K562 (cell line): ENCODE measurements at regions not wholly inside any gene's neighbourhood (a gene's known extent, or its start where the extent isn't known, plus 50 kb on each side); places are given as distances from the start of the nearest gene placed in this dataset.

Source experiments
- ATAC-seq: fragments of 200-7000 bp; cut with Tn5 transposase; 3 replicates; pipeline ENCODE4 v1.9.1; 2020; ENCODE audit warnings: moderate library complexity
- BruUV-seq: library from RNA; stranded (reverse); fragments of 400-500 nt; replicated peaks from 2 replicates; lab custom pipeline; 2021; lab: Mats Ljungman, UMichigan
- CTCF ChIA-PET: fragments of 300-600 bp; formaldehyde crosslinking; extraction: SDS; loops from one replicate; lab custom pipeline; 2021; ENCODE audit warnings: low intra/inter-chr PET ratio; lab: Yijun Ruan, JAX
- POLR2A ChIA-PET: fragments of 300-600, 350-650 bp; sonication (Branson Sonifier 250); formaldehyde crosslinking; extraction: SDS; loops from one replicate; lab custom pipeline; 2021; ENCODE audit warnings: antibody characterized with exemption, inconsistent platforms; lab: Yijun Ruan, JAX
- DNase-seq, 4 experiments: peaks; one replicate each; pipeline versions ENCODE4 v3.0.0 to v3.0.0-alpha.2; 2011 to 2018; ENCODE audit warnings: low spot score in 3 of 4, mixed read lengths in 3 of 4; ENCODE audit errors: extremely low read depth in 1 of 4
- FAIRE-seq: peaks from 2 replicates; lab custom pipeline; 2011; peaks lifted over from hg19 to GRCh38; lab: Jason Lieb, UNC
- H2AFZ ChIP-seq: 2 replicates; pipeline ENCODE4 v1.6.0; 2011; ENCODE audit warnings: low read depth, low read length, control low read depth, inconsistent platforms
- H3K27ac ChIP-seq: fragments of 200-600 bp; 3 replicates; pipeline ENCODE4 v1.8.0; 2011; ENCODE audit warnings: low read depth, mild to moderate bottlenecking, control low read depth, inconsistent platforms, low read length, moderate library complexity, mixed read lengths; ENCODE audit errors: extremely low read depth
- H3K27me3 ChIP-seq, 2 experiments: fragments of 300-600 bp in 1 of 2; 2 replicates in 1 of 2; 3 replicates in 1 of 2; pipeline versions ENCODE4 v1.6.0 to v1.8.0; 2011; ENCODE audit warnings: inconsistent platforms in 2 of 2, low read length in 2 of 2, mild to moderate bottlenecking in 1 of 2, mixed read lengths in 1 of 2, moderate library complexity in 1 of 2; ENCODE audit not compliant: control insufficient read depth in 2 of 2, insufficient read depth in 2 of 2
- H3K36me3 ChIP-seq: fragments of 300-600 bp; 3 replicates; pipeline ENCODE4 v1.8.0; 2011; ENCODE audit warnings: mild to moderate bottlenecking, low read length, inconsistent platforms; ENCODE audit not compliant: control insufficient read depth, insufficient read depth
- H3K4me1 ChIP-seq, 2 experiments: fragments of 200-600 bp in 1 of 2; replicated peaks in 1 of 2; 2 replicates in 1 of 2; 3 replicates in 1 of 2; pipeline versions ENCODE4 v1.5.1 to v1.8.0; 2011; ENCODE audit warnings: inconsistent platforms in 2 of 2, low read length in 2 of 2, mild to moderate bottlenecking in 1 of 2, mixed read lengths in 1 of 2, moderate library complexity in 1 of 2; ENCODE audit not compliant: control insufficient read depth in 2 of 2, insufficient read depth in 2 of 2
- H3K4me2 ChIP-seq: 2 replicates; pipeline ENCODE4 v1.6.1; 2011; ENCODE audit warnings: low read length, control low read depth, inconsistent platforms, mixed read lengths; ENCODE audit not compliant: insufficient read depth
- H3K4me3 ChIP-seq: fragments of 200-600 bp; sonication (generic), shearing (Covaris generic); 2 replicates; pipeline ENCODE4 v1.5.1; 2016; ENCODE audit warnings: control low read depth, inconsistent platforms
- H3K79me2 ChIP-seq: fragments of 200-600 bp; 3 replicates; pipeline ENCODE4 v1.8.0; 2011; ENCODE audit warnings: low read length, inconsistent platforms; ENCODE audit not compliant: control insufficient read depth, insufficient read depth
- H3K9ac ChIP-seq, 2 experiments: 2 replicates each; pipeline versions ENCODE4 v1.6.0 to v1.6.1; 2011; ENCODE audit warnings: low read depth in 2 of 2, low read length in 2 of 2, control low read depth in 1 of 2, inconsistent platforms in 1 of 2, mild to moderate bottlenecking in 1 of 2, mixed read lengths in 1 of 2; ENCODE audit not compliant: insufficient read depth in 1 of 2
- H3K9me1 ChIP-seq: one replicate; pipeline ENCODE4 v1.6.0; 2011; ENCODE audit warnings: inconsistent platforms, mild to moderate bottlenecking, low read length, moderate library complexity; ENCODE audit not compliant: control insufficient read depth, insufficient read depth
- H3K9me3 ChIP-seq: replicated peaks from 2 replicates; pipeline ENCODE4 v1.5.1; 2011; ENCODE audit warnings: low read depth, low read length, inconsistent platforms; ENCODE audit not compliant: control insufficient read depth, insufficient read depth
- H4K20me1 ChIP-seq: replicated peaks from 2 replicates; pipeline ENCODE4 v1.6.1; 2011; ENCODE audit warnings: low read length, inconsistent platforms, mixed read lengths; ENCODE audit not compliant: control insufficient read depth, insufficient read depth
- FOXA1 ChIP-seq: fragments of 450-650 bp; IDR thresholded peaks from 2 replicates; pipeline ENCODE4 v1.6.1; 2016; ENCODE audit warnings: mild to moderate bottlenecking, borderline replicate concordance
- GABPB1 ChIP-seq: sonication (generic); formaldehyde crosslinking; IDR thresholded peaks from 2 replicates; pipeline ENCODE4 v1.8.0; 2022; ENCODE audit warnings: mild to moderate bottlenecking, missing genetic modification reagents
- GATAD2B ChIP-seq: fragments of 450-650 bp; IDR thresholded peaks from 2 replicates; pipeline ENCODE4 v1.6.1; 2017; ENCODE audit warnings: mild to moderate bottlenecking, borderline replicate concordance
- NCOA2 ChIP-seq, 2 experiments: fragments of 450-650 bp; IDR thresholded peaks; 2 replicates each; pipeline ENCODE4 v1.6.1; 2018; ENCODE audit warnings: mild to moderate bottlenecking in 2 of 2, moderate library complexity in 1 of 2; ENCODE audit not compliant: partially characterized antibody in 2 of 2
- USF2 ChIP-seq: sonication (generic); formaldehyde crosslinking; IDR thresholded peaks from 2 replicates; pipeline ENCODE4 v1.5.0; 2020; ENCODE audit warnings: missing genetic modification reagents
- ZNF174 ChIP-seq: fragments of 250-450 bp; sonication (Bioruptor Pico); IDR thresholded peaks from 2 replicates; pipeline ENCODE4 v1.4.0; 2020; ENCODE audit warnings: mild to moderate bottlenecking
- ZNF740 ChIP-seq, 3 experiments: fragments of 200-800 bp in 1 of 3; sonication (Bioruptor generic) in 1 of 3; sonication (generic) in 1 of 3; formaldehyde crosslinking in 1 of 3; IDR thresholded peaks; 2 replicates each; pipeline versions ENCODE4 v1.6.1 to v1.8.0; 2016 to 2022; ENCODE audit warnings: mild to moderate bottlenecking in 2 of 3, missing compliant biosample characterization in 2 of 3, missing genetic modification characterization in 2 of 3, missing genetic modification reagents in 1 of 3
- whole genome bisulfite sequencing: fragments of 100-300 bp; shearing (Covaris generic); methylation state at CpG from one replicate; pipeline ENCODE4 v1.1.6; 2016; ENCODE audit warnings: low coverage, mixed read lengths; ENCODE audit not compliant: insufficient coverage; ENCODE audit errors: missing lambda C conversion rate; 5-methylcytosine and 5-hydroxymethylcytosine counted together
- in situ Hi-C: fragments of 300-500 bp; cut with MboI; formaldehyde crosslinking; loops from 4 replicates; pipeline ENCODE4 v1.15.0; 2018; ENCODE audit warnings: inconsistent platforms, mixed read lengths
- intact Hi-C: fragments of 100-400 bp; cut with micrococcal nuclease; formaldehyde crosslinking; loops from 2 replicates; pipeline ENCODE4 v1.14.2; 2022

GRCh38 chr2:76188334-76189008 is 477.8 kb upstream of the GCFC2 start (continued):
- TF ChIP-seq ZNF740 (CRISPR knock-in tag; IDR thresholded peaks at IDR 0.05) (no peak), ZNF740 (tag; IDR thresholded peaks at IDR 0.05) (no peak), NCOA2 (IDR thresholded peaks at IDR 0.05; ENCODE audit: partially characterized antibody in 2 of 2) (no peak), ZNF174 (CRISPR knock-in tag) (no peak), USF2 (CRISPR knock-in tag) (no peak), GATAD2B (no peak)
- TF ChIP-seq, all 486 proteins: peak for 15

GRCh38 chr2:76187415-76187814 is 476.7 kb upstream of the GCFC2 start:
- H3K9me3 ChIP-seq, result no peaks in the 10 kb centered on the region
- CTCF ChIA-PET, result no interaction called here
- no peak for TF ChIP-seq GABPB1 (CRISPR knock-in tag)
- TF ChIP-seq FOXA1, result no peak
- no peak for ATAC-seq
- H2AFZ ChIP-seq, result no peak overlapping the region
- intact Hi-C loops, result no loop called here
- no peak for DNase-seq
- in situ Hi-C loops, result no loop called here
- H3K36me3 ChIP-seq, result no peaks in the 10 kb centered on the region
- no peaks in the 10 kb centered on the region for H4K20me1 ChIP-seq
- H3K27ac ChIP-seq, result no peak overlapping the region
- H3K4me1 ChIP-seq, result peaks cover 0 to 5% of the 10 kb centered on the region in 2 experiments; a peak in 2 of 5 replicates
- no peak overlapping the region for H3K4me2 ChIP-seq
- no peak overlapping the region for H3K9ac ChIP-seq
- no peak overlapping the region for H3K4me3 ChIP-seq
- WGBS, result 44% methylated on average over 1 of the region's 1 CpG
- no peaks in the 10 kb centered on the region for H3K79me2 ChIP-seq
- POLR2A ChIA-PET, result no interaction called here
- no peak for FAIRE-seq
- no peaks in the 10 kb centered on the region for H3K27me3 ChIP-seq
- BruUV-seq, result no TSS peak
- H3K9me1 ChIP-seq, result no peaks in the 10 kb centered on the region
